Vagina (tissue), 2 donors: ENCODE measurements at regions not wholly inside any gene's neighbourhood (a gene's known extent, or its start where the extent isn't known, plus 50 kb on each side); places are given as distances from the start of the nearest gene placed in this dataset.
"Not testable (repeated sequence)": the region's sequence is repeated elsewhere in the genome, so short reads cannot be mapped to it uniquely, and the experiment has no call there.

Experiments used
- DNase-seq, 2 donors: peaks; one replicate each; pipeline ENCODE4 v3.0.0-alpha.2; 2017; ENCODE audit errors: extremely low spot score in 2 of 2
- H3K27ac ChIP-seq: fragments of 200-600 bp; sonication (generic); one replicate; pipeline ENCODE4 v1.5.1; 2019
- H3K27me3 ChIP-seq: fragments of 200-600 bp; sonication (generic); one replicate; pipeline ENCODE4 v1.5.1; 2019
- H3K36me3 ChIP-seq, 2 donors: fragments of 200-600 bp; sonication (generic); one replicate each; pipeline ENCODE4 v1.5.1; 2017 to 2019
- H3K4me1 ChIP-seq: fragments of 200-600 bp; sonication (generic); one replicate; pipeline ENCODE4 v1.5.1; 2019
- H3K4me3 ChIP-seq, 2 donors: fragments of 200-600 bp; sonication (generic); 1 replicate in 1 of 2; 2 replicates in 1 of 2; pipeline ENCODE4 v1.5.1; 2016 to 2019
- H3K9me3 ChIP-seq: fragments of 200-600 bp; sonication (generic); one replicate; pipeline ENCODE4 v1.5.1; 2019
- CTCF ChIP-seq, 3 experiments: fragments of 450-650 bp in 2 of 3; fragments of 200-600 bp in 1 of 3; sonication (generic) in 1 of 3; IDR thresholded peaks; one replicate each; pipeline ENCODE4 v1.5.1; 2017 to 2019; ENCODE audit warnings: antibody characterized with exemption in 3 of 3, mild to moderate bottlenecking in 2 of 3, moderate library complexity in 2 of 3
- POLR2A ChIP-seq, 2 donors: fragments of 450-650 bp; IDR thresholded peaks; one replicate each; pipeline ENCODE4 v1.6.1; 2017; ENCODE audit warnings: antibody characterized with exemption in 2 of 2, mild to moderate bottlenecking in 2 of 2, moderate library complexity in 2 of 2
- POLR2AphosphoS5 ChIP-seq, 2 donors: sonication (generic); formaldehyde crosslinking; IDR thresholded peaks; one replicate each; pipeline ENCODE4 v1.9.0; 2017; ENCODE audit warnings: antibody characterized with exemption in 2 of 2, mild to moderate bottlenecking in 2 of 2, low read depth in 1 of 2; ENCODE audit not compliant: insufficient read depth in 1 of 2
- intact Hi-C: fragments of 100-400 bp; cut with DNase I; formaldehyde crosslinking; loops from one replicate; pipeline ENCODE4 v1.15.1; 2023

DNA sequence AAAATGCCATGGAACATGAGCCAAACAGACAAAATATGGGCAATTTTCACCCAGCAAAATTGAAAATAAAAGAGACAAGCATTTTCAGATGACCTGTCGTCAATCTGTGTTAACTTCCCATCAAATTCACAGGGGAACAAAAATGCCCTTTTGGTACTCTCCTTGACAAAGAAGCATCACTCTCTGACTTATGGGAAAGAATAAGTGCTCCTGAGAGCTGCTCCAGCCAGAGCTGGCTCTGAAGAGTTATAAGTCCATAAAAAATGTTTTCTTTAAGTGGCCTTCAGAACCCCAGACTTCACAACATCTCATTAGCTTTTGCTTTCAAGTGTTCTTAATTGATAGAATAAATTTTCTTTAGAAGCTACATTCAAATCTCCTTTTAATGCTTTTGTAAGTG is 721.4 kb upstream of the GOT2 start:
- no peak for DNase-seq
- TF ChIP-seq POLR2A (IDR thresholded peaks at IDR 0.05) = no peak
- TF ChIP-seq CTCF (IDR thresholded peaks at IDR 0.05) = no peak
- TF ChIP-seq POLR2AphosphoS5 (IDR thresholded peaks at IDR 0.05; ENCODE audit: insufficient read depth in 1 of 2, low read depth in 1 of 2) = no peak
- no peaks in the 10 kb centered on the region for H3K36me3 ChIP-seq
- no peaks in the 10 kb centered on the region for H3K9me3 ChIP-seq
- intact Hi-C loops = no loop called here
- H3K27ac ChIP-seq = no peak overlapping the region
- no peaks in the 10 kb centered on the region for H3K4me1 ChIP-seq
- H3K4me3 ChIP-seq = no peak overlapping the region
- no peaks in the 10 kb centered on the region for H3K27me3 ChIP-seq

- H3K4me1 ChIP-seq, intact Hi-C loops: not testable (repeated sequence)
Measured at GRCh38 chr16:59450513-59450912, 716.4 kb upstream of the GOT2 start.

GRCh38 chr16:59440502-59440901 is 706.4 kb upstream of the GOT2 start:
- no peak overlapping the region for H3K27ac ChIP-seq
- no peaks in the 10 kb centered on the region for H3K36me3 ChIP-seq
- H3K4me1 ChIP-seq = no peaks in the 10 kb centered on the region
- no peak overlapping the region for H3K4me3 ChIP-seq
- no peak for DNase-seq
- H3K27me3 ChIP-seq = no peaks in the 10 kb centered on the region
- H3K9me3 ChIP-seq = no peaks in the 10 kb centered on the region
- intact Hi-C loops = no loop called here
- no peak for TF ChIP-seq CTCF (IDR thresholded peaks at IDR 0.05)
- no peak for TF ChIP-seq POLR2A (IDR thresholded peaks at IDR 0.05)
- TF ChIP-seq POLR2AphosphoS5 (IDR thresholded peaks at IDR 0.05; ENCODE audit: insufficient read depth in 1 of 2, low read depth in 1 of 2) = no peak

More at GRCh38 chr16:59450513-59450912, 716.4 kb upstream of the GOT2 start:
- H3K27me3 ChIP-seq, H3K36me3 ChIP-seq, H3K9me3 ChIP-seq, H3K4me3 ChIP-seq, DNase-seq, H3K27ac ChIP-seq: not testable (repeated sequence)

- H3K36me3 ChIP-seq = no peaks in the 10 kb centered on the region
- H3K27ac ChIP-seq = no peak overlapping the region
- no peak for TF ChIP-seq CTCF (IDR thresholded peaks at IDR 0.05)
- no peak for TF ChIP-seq POLR2A (IDR thresholded peaks at IDR 0.05)
- no peak for TF ChIP-seq POLR2AphosphoS5 (IDR thresholded peaks at IDR 0.05; ENCODE audit: insufficient read depth in 1 of 2, low read depth in 1 of 2)
- no peak for DNase-seq
- intact Hi-C loops = no loop called here
- no peaks in the 10 kb centered on the region for H3K9me3 ChIP-seq
- H3K4me3 ChIP-seq = no peak overlapping the region
- H3K27me3 ChIP-seq = no peaks in the 10 kb centered on the region
- no peaks in the 10 kb centered on the region for H3K4me1 ChIP-seq
Measured at GRCh38 chr16:59432896-59433295, 698.8 kb upstream of the GOT2 start.

DNA sequence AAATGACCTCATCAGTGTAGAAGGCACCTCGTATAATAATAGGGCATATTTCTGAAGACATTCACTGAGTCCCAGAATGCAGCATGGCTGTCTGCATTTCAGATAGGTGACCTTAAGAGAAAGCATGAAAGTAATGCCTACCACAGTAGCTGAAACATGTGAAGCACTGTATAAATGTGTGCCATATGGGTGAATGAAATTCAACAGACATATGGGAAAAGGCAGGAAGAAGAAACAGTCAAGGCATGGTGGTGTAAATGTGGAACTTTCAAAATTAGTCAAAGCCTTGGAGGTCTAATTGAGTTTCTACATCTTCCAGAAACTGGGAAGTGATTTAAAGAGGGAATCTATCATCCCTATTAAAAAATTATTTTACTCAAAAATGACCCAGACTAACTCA is 698.2 kb upstream of the GOT2 start:
- intact Hi-C loops = no loop called here
- H3K9me3 ChIP-seq = no peaks in the 10 kb centered on the region

More for the DNA sequence above, 698.2 kb upstream of the GOT2 start:
- DNase-seq = no peak
- Histone ChIP-seq H3K36me3 (no peaks in the 10 kb centered on the region), H3K4me3 (no peak overlapping the region), H3K4me1 (no peaks in the 10 kb centered on the region), H3K27ac (no peak overlapping the region), H3K27me3 (no peaks in the 10 kb centered on the region)
- no peak for TF ChIP-seq POLR2AphosphoS5 (IDR thresholded peaks at IDR 0.05; ENCODE audit: insufficient read depth in 1 of 2, low read depth in 1 of 2)
- no peak for TF ChIP-seq POLR2A (IDR thresholded peaks at IDR 0.05)
- no peak for TF ChIP-seq CTCF (IDR thresholded peaks at IDR 0.05)
